Urothelium cell line (cell line): ENCODE measurements at regions not wholly inside any gene's neighbourhood (a gene's known extent, or its start where the extent isn't known, plus 50 kb on each side); places are given as distances from the start of the nearest gene placed in this dataset.

ENCODE experiments used
- DNase-seq: peaks from one replicate; pipeline ENCODE4 v3.0.0; 2011; ENCODE audit warnings: low spot score, mixed read lengths
- FAIRE-seq: peaks from 2 replicates; lab custom pipeline; 2011; peaks lifted over from hg19 to GRCh38; lab: Jason Lieb, UNC

- FAIRE-seq: peak; percentile 5
- DNase-seq: no peak
Measured at GRCh38 chr10:8993864-8994263, 939.4 kb downstream of the GATA3 start.

- DNase-seq: no peak
- no peak for FAIRE-seq
Measured at GRCh38 chr10:8998751-8999150, 944.3 kb downstream of the GATA3 start.

- DNase-seq: no peak
- no peak for FAIRE-seq
Measured at GRCh38 chr10:9003122-9003521, 948.6 kb downstream of the GATA3 start.

GRCh38 chr10:9004736-9005135, 950.2 kb downstream of the GATA3 start:
- no peak for FAIRE-seq
- DNase-seq: no peak

GRCh38 chr10:9009505-9009904, 955.0 kb downstream of the GATA3 start:
- DNase-seq: no peak

GRCh38 chr10:9010093-9010492, 955.6 kb downstream of the GATA3 start:
- FAIRE-seq (no peak), DNase-seq (no peak)

More at GRCh38 chr10:9009505-9009904, 955.0 kb downstream of the GATA3 start:
- no peak for FAIRE-seq

GRCh38 chr10:9010931-9011670, 956.6 kb downstream of the GATA3 start:
- no peak for DNase-seq
- no peak for FAIRE-seq

- DNase-seq (no peak), FAIRE-seq (no peak)
Measured at GRCh38 chr10:9012312-9012711, 957.8 kb downstream of the GATA3 start.

GRCh38 chr10:9015005-9015404, 960.5 kb downstream of the GATA3 start:
- FAIRE-seq: no peak

GRCh38 chr10:9015447-9015846, 961.0 kb downstream of the GATA3 start:
- DNase-seq: no peak

More at GRCh38 chr10:9015005-9015404, 960.5 kb downstream of the GATA3 start:
- DNase-seq: no peak

GRCh38 chr10:9016930-9017329, 962.4 kb downstream of the GATA3 start:
- no peak for FAIRE-seq
- no peak for DNase-seq

More at GRCh38 chr10:9015447-9015846, 961.0 kb downstream of the GATA3 start:
- FAIRE-seq: no peak

GRCh38 chr10:9018195-9019173, 964.0 kb downstream of the GATA3 start:
- FAIRE-seq (no peak), DNase-seq (no peak)

GRCh38 chr10:9023206-9023605, 968.7 kb downstream of the GATA3 start:
- FAIRE-seq: no peak
- no peak for DNase-seq

GRCh38 chr10:9024210-9024609, 969.7 kb downstream of the GATA3 start:
- no peak for FAIRE-seq
- DNase-seq: no peak

GRCh38 chr10:9028231-9028630, 973.7 kb downstream of the GATA3 start:
- no peak for FAIRE-seq
- DNase-seq: no peak

GRCh38 chr10:9035355-9035754, 980.9 kb downstream of the GATA3 start:
- no peak for FAIRE-seq
- no peak for DNase-seq

GRCh38 chr10:9036711-9037204, 982.3 kb downstream of the GATA3 start:
- DNase-seq (no peak), FAIRE-seq (no peak)

- no peak for FAIRE-seq
- peak; percentile 9 for DNase-seq
Measured at GRCh38 chr10:9038146-9038714, 983.7 kb downstream of the GATA3 start.

- no peak for FAIRE-seq
- DNase-seq: no peak
Measured at GRCh38 chr10:9043466-9043865, 989.0 kb downstream of the GATA3 start.

GRCh38 chr10:9045311-9045710, 990.8 kb downstream of the GATA3 start:
- no peak for DNase-seq
- no peak for FAIRE-seq

GRCh38 chr10:9051328-9051974, 997.0 kb downstream of the GATA3 start:
- DNase-seq (no peak), FAIRE-seq (no peak)
